Activated T-cell treated with anti-CD3 and anti-CD28 coated beads, Interleukin-2, amount 50 U/mL, for 24 hours (primary cell): ENCODE measurements at regions not wholly inside any gene's neighbourhood (a gene's known extent, or its start where the extent isn't known, plus 50 kb on each side); places are given as distances from the start of the nearest gene placed in this dataset.
A peak's percentile ranks its signal among the peaks of the same experiment; 100 is the strongest.
"Not testable (repeated sequence)": the region's sequence is repeated elsewhere in the genome, so short reads cannot be mapped to it uniquely, and the experiment has no call there.

Experiments used
- DNase-seq: peaks from one replicate; pipeline ENCODE4 v3.0.0-alpha.2; 2020
- H3K27ac Mint-ChIP-seq: 2 replicates; pipeline ENCODE4 v1.8.0; 2020; ENCODE audit warnings: mild to moderate bottlenecking, mixed read lengths
- H3K27me3 Mint-ChIP-seq: 2 replicates; pipeline ENCODE4 v1.8.0; 2020; ENCODE audit warnings: mixed read lengths
- H3K36me3 Mint-ChIP-seq: 2 replicates; pipeline ENCODE4 v1.8.0; 2020; ENCODE audit warnings: low read depth, mixed read lengths
- H3K4me1 Mint-ChIP-seq: 2 replicates; pipeline ENCODE4 v1.8.0; 2020; ENCODE audit warnings: low read depth, mixed read lengths
- H3K4me3 Mint-ChIP-seq: 2 replicates; pipeline ENCODE4 v1.8.0; 2020; ENCODE audit warnings: mild to moderate bottlenecking, moderate library complexity, mixed read lengths
- H3K9me3 Mint-ChIP-seq: 2 replicates; pipeline ENCODE4 v1.8.0; 2020; ENCODE audit warnings: mixed read lengths

- no peaks in the 10 kb centered on the region for H3K36me3 Mint-ChIP-seq
- H3K27me3 Mint-ChIP-seq = no peaks in the 10 kb centered on the region
- peak overlapping the region; percentile 32 for H3K4me3 Mint-ChIP-seq
- no peaks in the 10 kb centered on the region for H3K9me3 Mint-ChIP-seq
- peak overlapping the region; percentile 95 for H3K27ac Mint-ChIP-seq
- H3K4me1 Mint-ChIP-seq = peaks cover 36% of the 10 kb centered on the region
- peak; percentile 51 for DNase-seq
Observed at GRCh38 chr1:58968360-58968952, 184.6 kb upstream of the JUN start.

- peaks cover 36% of the 10 kb centered on the region for H3K4me1 Mint-ChIP-seq
- H3K9me3 Mint-ChIP-seq, H3K4me3 Mint-ChIP-seq, H3K27me3 Mint-ChIP-seq, DNase-seq, H3K36me3 Mint-ChIP-seq, H3K27ac Mint-ChIP-seq: not testable (repeated sequence)
Observed at GRCh38 chr1:58969176-58969575, 185.3 kb upstream of the JUN start.

- DNase-seq = no peak
- H3K4me3 Mint-ChIP-seq = no peak overlapping the region
- no peaks in the 10 kb centered on the region for H3K9me3 Mint-ChIP-seq
- H3K27me3 Mint-ChIP-seq = no peaks in the 10 kb centered on the region
- H3K36me3 Mint-ChIP-seq = no peaks in the 10 kb centered on the region
- no peak overlapping the region for H3K27ac Mint-ChIP-seq
- H3K4me1 Mint-ChIP-seq = peaks cover 25% of the 10 kb centered on the region
Observed at GRCh38 chr1:58971629-58972140, 187.8 kb upstream of the JUN start.

- Mint-ChIP-seq H3K4me1 (peaks cover 13% of the 10 kb centered on the region), H3K36me3 (no peaks in the 10 kb centered on the region), H3K27ac (no peak overlapping the region), H3K27me3 (no peaks in the 10 kb centered on the region), H3K9me3 (no peaks in the 10 kb centered on the region), H3K4me3 (no peak overlapping the region)
- no peak for DNase-seq
Observed at GRCh38 chr1:58975888-58976287, 192.0 kb upstream of the JUN start.

- H3K4me1 Mint-ChIP-seq = peaks cover 13% of the 10 kb centered on the region
- H3K27ac Mint-ChIP-seq = no peak overlapping the region
- H3K27me3 Mint-ChIP-seq = no peaks in the 10 kb centered on the region
- no peaks in the 10 kb centered on the region for H3K9me3 Mint-ChIP-seq
- H3K36me3 Mint-ChIP-seq = no peaks in the 10 kb centered on the region
- DNase-seq = no peak
- no peak overlapping the region for H3K4me3 Mint-ChIP-seq
Observed at GRCh38 chr1:58976294-58976693, 192.4 kb upstream of the JUN start.

- DNase-seq = no peak
- Mint-ChIP-seq H3K4me1 (peaks cover 13% of the 10 kb centered on the region), H3K27me3 (no peaks in the 10 kb centered on the region), H3K27ac (no peak overlapping the region), H3K4me3 (no peak overlapping the region), H3K36me3 (no peaks in the 10 kb centered on the region), H3K9me3 (no peaks in the 10 kb centered on the region)
Observed at GRCh38 chr1:58977598-58977997, 193.8 kb upstream of the JUN start.

GRCh38 chr1:58978096-58978495, 194.2 kb upstream of the JUN start:
- H3K4me1 Mint-ChIP-seq = peaks cover 13% of the 10 kb centered on the region
- no peaks in the 10 kb centered on the region for H3K36me3 Mint-ChIP-seq
- no peak overlapping the region for H3K27ac Mint-ChIP-seq
- no peaks in the 10 kb centered on the region for H3K27me3 Mint-ChIP-seq
- no peak for DNase-seq
- H3K9me3 Mint-ChIP-seq = no peaks in the 10 kb centered on the region
- H3K4me3 Mint-ChIP-seq = no peak overlapping the region

- peaks cover 15% of the 10 kb centered on the region for H3K4me1 Mint-ChIP-seq
- no peaks in the 10 kb centered on the region for H3K27me3 Mint-ChIP-seq
- no peak for DNase-seq
- no peak overlapping the region for H3K27ac Mint-ChIP-seq
- no peaks in the 10 kb centered on the region for H3K36me3 Mint-ChIP-seq
- no peak overlapping the region for H3K4me3 Mint-ChIP-seq
- H3K9me3 Mint-ChIP-seq = no peaks in the 10 kb centered on the region
Observed at GRCh38 chr1:58979086-58979485, 195.2 kb upstream of the JUN start.

- Mint-ChIP-seq H3K36me3 (no peaks in the 10 kb centered on the region), H3K4me3 (no peak overlapping the region), H3K4me1 (peaks cover 15% of the 10 kb centered on the region), H3K9me3 (no peaks in the 10 kb centered on the region), H3K27me3 (no peaks in the 10 kb centered on the region), H3K27ac (no peak overlapping the region)
- DNase-seq = no peak
Observed at GRCh38 chr1:58979677-58980076, 195.8 kb upstream of the JUN start.

- DNase-seq = no peak
- Mint-ChIP-seq H3K4me1 (peaks cover 15% of the 10 kb centered on the region), H3K4me3 (no peak overlapping the region), H3K9me3 (no peaks in the 10 kb centered on the region), H3K27ac (no peak overlapping the region), H3K36me3 (no peaks in the 10 kb centered on the region), H3K27me3 (no peaks in the 10 kb centered on the region)
Observed at GRCh38 chr1:58981392-58981791, 197.5 kb upstream of the JUN start.

- Mint-ChIP-seq H3K36me3 (no peaks in the 10 kb centered on the region), H3K9me3 (no peaks in the 10 kb centered on the region), H3K27ac (no peak overlapping the region), H3K27me3 (no peaks in the 10 kb centered on the region), H3K4me1 (peaks cover 22% of the 10 kb centered on the region), H3K4me3 (no peak overlapping the region)
- no peak for DNase-seq
Observed at GRCh38 chr1:58982259-58982998, 198.6 kb upstream of the JUN start.

GRCh38 chr1:58983162-58983561, 199.3 kb upstream of the JUN start:
- Mint-ChIP-seq H3K9me3 (no peaks in the 10 kb centered on the region), H3K27ac (no peak overlapping the region), H3K4me3 (no peak overlapping the region), H3K4me1 (peaks cover 28% of the 10 kb centered on the region), H3K36me3 (no peaks in the 10 kb centered on the region), H3K27me3 (no peaks in the 10 kb centered on the region)
- DNase-seq = no peak

- no peak overlapping the region for H3K27ac Mint-ChIP-seq
- no peaks in the 10 kb centered on the region for H3K9me3 Mint-ChIP-seq
- no peak overlapping the region for H3K4me3 Mint-ChIP-seq
- no peaks in the 10 kb centered on the region for H3K27me3 Mint-ChIP-seq
- DNase-seq = no peak
- H3K4me1 Mint-ChIP-seq = peaks cover 27% of the 10 kb centered on the region
- H3K36me3 Mint-ChIP-seq = no peaks in the 10 kb centered on the region
Observed at GRCh38 chr1:58983633-58984245, 199.9 kb upstream of the JUN start.

GRCh38 chr1:58986996-58987767, 203.3 kb upstream of the JUN start:
- no peaks in the 10 kb centered on the region for H3K9me3 Mint-ChIP-seq
- no peak for DNase-seq
- H3K27me3 Mint-ChIP-seq = no peaks in the 10 kb centered on the region
- H3K4me1 Mint-ChIP-seq = peaks cover 16% of the 10 kb centered on the region
- no peak overlapping the region for H3K4me3 Mint-ChIP-seq
- H3K27ac Mint-ChIP-seq = no peak overlapping the region
- H3K36me3 Mint-ChIP-seq = no peaks in the 10 kb centered on the region
